Activated B cell treated with CpG ODN at 0.5 μM for 24 hours (primary cell): ENCODE measurements at regions not wholly inside any gene's neighbourhood (a gene's known extent, or its start where the extent isn't known, plus 50 kb on each side); places are given as distances from the start of the nearest gene placed in this dataset.

Experiments used
- ATAC-seq: fragments of 200-7000 bp; cut with Tn5 transposase; one replicate; pipeline ENCODE4 v1.10.0; 2021; ENCODE audit warnings: low read depth, mild to moderate bottlenecking, moderate library complexity
- CTCF ChIA-PET: fragments of 350-600 bp; sonication (Branson Sonifier 250); formaldehyde crosslinking; loops from one replicate; lab custom pipeline; 2021; ENCODE audit warnings: antibody characterized with exemption; lab: Charles Lee
- POLR2A ChIA-PET: fragments of 350-600 bp; sonication (Branson Sonifier 250); formaldehyde crosslinking; loops from one replicate; lab custom pipeline; 2021; ENCODE audit warnings: antibody characterized with exemption; lab: Charles Lee
- DNase-seq: peaks from one replicate; pipeline ENCODE4 v3.0.0; 2022
- H3K27ac Mint-ChIP-seq: one replicate; pipeline ENCODE4 v1.8.0; 2020; ENCODE audit warnings: mixed read lengths
- H3K27me3 Mint-ChIP-seq: one replicate; pipeline ENCODE4 v1.8.0; 2021; ENCODE audit warnings: mixed read lengths
- H3K36me3 Mint-ChIP-seq: one replicate; pipeline ENCODE4 v1.8.0; 2021; ENCODE audit warnings: low read depth, mixed read lengths
- H3K4me1 Mint-ChIP-seq: one replicate; pipeline ENCODE4 v1.8.0; 2021; ENCODE audit warnings: mixed read lengths
- H3K4me3 Mint-ChIP-seq: one replicate; pipeline ENCODE4 v1.8.0; 2020; ENCODE audit warnings: mild to moderate bottlenecking, mixed read lengths
- H3K9me3 Mint-ChIP-seq: one replicate; pipeline ENCODE4 v1.8.0; 2020; ENCODE audit warnings: mixed read lengths
- CTCF ChIP-seq: fragments of 200-600 bp; IDR thresholded peaks from one replicate; pipeline ENCODE4 v1.8.0; 2022; ENCODE audit warnings: antibody characterized with exemption, mild to moderate bottlenecking
- intact Hi-C: fragments of 100-400 bp; cut with micrococcal nuclease; formaldehyde crosslinking; loops from one replicate; pipeline ENCODE4 v1.15.1; 2024

DNA sequence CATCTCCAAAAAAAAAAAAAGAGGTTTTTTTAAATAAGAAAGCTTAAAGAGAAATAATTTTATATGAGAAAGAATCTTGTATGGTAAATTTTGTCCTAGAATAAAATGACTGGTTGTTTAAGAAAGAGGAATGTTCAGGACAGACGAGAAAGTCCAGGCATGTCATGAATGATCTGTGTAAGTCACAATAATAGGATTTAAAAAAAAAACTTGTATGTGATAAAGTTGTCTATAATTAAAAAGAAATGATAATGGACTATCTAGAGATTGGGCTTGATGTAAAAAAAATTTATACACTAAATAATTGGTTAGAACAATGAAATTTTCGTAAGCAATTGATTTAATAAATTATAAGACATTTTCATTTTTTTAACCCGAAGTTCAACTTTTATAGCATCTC is 71.7 kb upstream of the ABCA12 start:
- H3K4me1 Mint-ChIP-seq = no peaks in the 10 kb centered on the region
- H3K4me3 Mint-ChIP-seq = no peak overlapping the region
- no peak overlapping the region for H3K27ac Mint-ChIP-seq
- TF ChIP-seq CTCF = no peak
- CTCF ChIA-PET = no interaction called here
- no peaks in the 10 kb centered on the region for H3K27me3 Mint-ChIP-seq
- H3K36me3 Mint-ChIP-seq = no peaks in the 10 kb centered on the region
- H3K9me3 Mint-ChIP-seq = peaks cover 14% of the 10 kb centered on the region
- no peak for DNase-seq
- POLR2A ChIA-PET = no interaction called here
- intact Hi-C loops = no loop called here
- no peak for ATAC-seq

DNA sequence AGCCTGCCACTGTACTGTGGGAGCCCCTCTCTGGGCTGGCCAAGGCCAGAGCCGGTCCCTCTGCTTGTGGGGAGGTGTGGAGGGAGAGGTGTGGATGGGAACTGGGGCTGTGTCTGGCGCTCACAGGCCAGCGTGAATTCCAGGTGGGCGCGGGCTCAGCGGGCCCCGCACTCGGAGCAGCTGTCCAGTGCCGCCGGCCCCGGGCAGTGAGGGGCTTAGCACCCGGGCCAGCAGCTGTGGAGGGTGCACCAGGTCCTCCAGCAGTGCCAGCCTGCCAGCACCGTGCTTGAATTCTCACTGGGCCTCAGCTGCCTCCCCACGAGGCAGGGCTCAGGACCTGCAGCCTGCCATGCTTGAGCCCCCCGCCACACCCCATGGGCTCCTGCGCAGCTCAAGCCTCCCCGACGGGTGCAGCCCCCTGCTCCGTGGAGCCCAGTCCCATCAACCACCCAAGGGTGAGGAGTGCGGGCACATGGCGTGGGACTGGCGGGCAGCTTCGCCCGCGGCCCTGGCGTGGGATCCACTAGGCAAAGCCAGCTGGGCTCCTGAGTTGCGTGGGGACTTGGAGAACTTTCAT is 69.5 kb upstream of the ABCA12 start:
- POLR2A ChIA-PET = no interaction called here
- Mint-ChIP-seq H3K4me1 (no peaks in the 10 kb centered on the region), H3K27me3 (no peaks in the 10 kb centered on the region), H3K9me3 (peaks cover 14% of the 10 kb centered on the region), H3K36me3 (no peaks in the 10 kb centered on the region), H3K4me3 (no peak overlapping the region), H3K27ac (no peak overlapping the region)
- DNase-seq = no peak
- CTCF ChIA-PET = no interaction called here
- no peak for TF ChIP-seq CTCF
- ATAC-seq = no peak
- intact Hi-C loops = no loop called here

DNA sequence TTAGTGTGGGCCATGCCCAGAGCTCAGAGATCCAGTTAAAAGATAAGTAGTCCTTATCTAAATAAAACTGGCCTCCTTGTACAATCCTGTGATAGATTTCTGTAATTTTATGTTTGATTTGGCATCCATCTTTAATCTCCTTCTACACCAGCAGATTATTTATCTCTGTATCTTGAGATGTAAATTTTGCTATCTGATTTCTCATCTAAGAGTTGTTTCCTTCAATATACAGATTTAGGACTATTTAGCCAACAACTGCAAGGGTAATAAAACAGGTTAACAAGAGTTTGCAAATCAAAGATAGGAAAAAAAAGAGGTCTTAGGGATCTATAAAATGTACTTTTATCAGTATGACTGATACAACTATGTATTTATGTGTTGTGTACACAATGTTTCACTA is 68.6 kb upstream of the ABCA12 start:
- no peak overlapping the region for H3K27ac Mint-ChIP-seq

DNA sequence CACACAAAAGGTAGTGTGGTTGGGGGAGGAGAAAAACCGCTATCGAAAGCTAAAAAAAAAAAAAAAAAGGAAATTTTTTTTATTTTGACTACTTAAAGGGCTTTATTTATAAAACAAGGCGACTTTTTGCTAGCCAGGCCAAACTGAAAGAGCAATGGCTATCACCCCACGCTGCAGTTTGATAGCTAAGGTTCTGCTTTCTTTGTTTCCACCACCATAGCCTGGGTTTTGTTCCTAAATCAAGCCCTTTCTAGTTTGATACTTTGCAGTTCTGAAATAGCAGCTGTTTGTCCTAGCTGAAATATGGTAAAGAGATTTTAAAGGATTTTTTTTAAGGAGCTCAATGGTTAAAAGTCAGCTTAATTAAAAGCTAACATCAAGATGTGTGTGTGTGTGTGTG is 67.4 kb upstream of the ABCA12 start:
- Mint-ChIP-seq H3K36me3 (no peaks in the 10 kb centered on the region), H3K4me3 (no peak overlapping the region), H3K9me3 (peaks cover 7% of the 10 kb centered on the region), H3K27me3 (no peaks in the 10 kb centered on the region), H3K27ac (no peak overlapping the region), H3K4me1 (no peaks in the 10 kb centered on the region)
- no peak for DNase-seq
- POLR2A ChIA-PET = no interaction called here
- TF ChIP-seq CTCF = no peak
- CTCF ChIA-PET = no interaction called here
- ATAC-seq = no peak
- intact Hi-C loops = no loop called here

More for the DNA sequence above, 68.6 kb upstream of the ABCA12 start:
- ATAC-seq (no peak), DNase-seq (no peak)
- Mint-ChIP-seq H3K27me3 (no peaks in the 10 kb centered on the region), H3K4me3 (no peak overlapping the region), H3K9me3 (peaks cover 14% of the 10 kb centered on the region), H3K36me3 (no peaks in the 10 kb centered on the region), H3K4me1 (no peaks in the 10 kb centered on the region)
- TF ChIP-seq CTCF = no peak
- POLR2A ChIA-PET = no interaction called here
- intact Hi-C loops = no loop called here
- CTCF ChIA-PET = no interaction called here

- Mint-ChIP-seq H3K27me3 (no peaks in the 10 kb centered on the region), H3K27ac (no peak overlapping the region), H3K36me3 (no peaks in the 10 kb centered on the region), H3K4me1 (no peaks in the 10 kb centered on the region), H3K9me3 (no peaks in the 10 kb centered on the region), H3K4me3 (no peak overlapping the region)
- DNase-seq (no peak), ATAC-seq (no peak)
- intact Hi-C loops = no loop called here
- no peak for TF ChIP-seq CTCF
- ChIA-PET CTCF (interaction anchor here (1.0 kb wide), 1 partner anchor 10 kb away, joined by 3 read pairs; no protein-coding TSS in a partner anchor), POLR2A (no interaction called here)
Observed at GRCh38 chr2:215191477-215191876, 53.1 kb upstream of the ABCA12 start.
